HFF-Myc (cell line): ENCODE measurements at regions not wholly inside any gene's neighbourhood (a gene's known extent, or its start where the extent isn't known, plus 50 kb on each side); places are given as distances from the start of the nearest gene placed in this dataset.

Experiments used
- DNase-seq: peaks from one replicate; pipeline ENCODE4 v3.0.0-alpha.2; 2011; ENCODE audit warnings: low read depth; ENCODE audit errors: extremely low read depth
- H3K4me3 ChIP-seq: replicated peaks from 2 replicates; pipeline ENCODE4 v1.5.1; 2011; ENCODE audit warnings: low read depth, mild to moderate bottlenecking, control low read depth, low read length
- CTCF ChIP-seq: IDR thresholded peaks from 2 replicates; pipeline ENCODE4 v1.5.1; 2012; ENCODE audit warnings: mild to moderate bottlenecking, low read depth, low read length, control low read depth; ENCODE audit errors: missing control alignments

GRCh38 chrX:119181491-119181890, 53.9 kb upstream of the KIAA1210 start:
- DNase-seq, result no peak
- H3K4me3 ChIP-seq, result no peak overlapping the region
- peak; percentile 33 for TF ChIP-seq CTCF

GRCh38 chrX:119186194-119186593, 49.9 kb upstream of the PGRMC1 start:
- TF ChIP-seq CTCF, result no peak
- H3K4me3 ChIP-seq, result no peak overlapping the region
- no peak for DNase-seq
